ENCODE measurements at regions not wholly inside any gene's neighbourhood (a gene's known extent, or its start where the extent isn't known, plus 50 kb on each side); places are given as distances from the start of the nearest gene placed in this dataset.

DNA sequence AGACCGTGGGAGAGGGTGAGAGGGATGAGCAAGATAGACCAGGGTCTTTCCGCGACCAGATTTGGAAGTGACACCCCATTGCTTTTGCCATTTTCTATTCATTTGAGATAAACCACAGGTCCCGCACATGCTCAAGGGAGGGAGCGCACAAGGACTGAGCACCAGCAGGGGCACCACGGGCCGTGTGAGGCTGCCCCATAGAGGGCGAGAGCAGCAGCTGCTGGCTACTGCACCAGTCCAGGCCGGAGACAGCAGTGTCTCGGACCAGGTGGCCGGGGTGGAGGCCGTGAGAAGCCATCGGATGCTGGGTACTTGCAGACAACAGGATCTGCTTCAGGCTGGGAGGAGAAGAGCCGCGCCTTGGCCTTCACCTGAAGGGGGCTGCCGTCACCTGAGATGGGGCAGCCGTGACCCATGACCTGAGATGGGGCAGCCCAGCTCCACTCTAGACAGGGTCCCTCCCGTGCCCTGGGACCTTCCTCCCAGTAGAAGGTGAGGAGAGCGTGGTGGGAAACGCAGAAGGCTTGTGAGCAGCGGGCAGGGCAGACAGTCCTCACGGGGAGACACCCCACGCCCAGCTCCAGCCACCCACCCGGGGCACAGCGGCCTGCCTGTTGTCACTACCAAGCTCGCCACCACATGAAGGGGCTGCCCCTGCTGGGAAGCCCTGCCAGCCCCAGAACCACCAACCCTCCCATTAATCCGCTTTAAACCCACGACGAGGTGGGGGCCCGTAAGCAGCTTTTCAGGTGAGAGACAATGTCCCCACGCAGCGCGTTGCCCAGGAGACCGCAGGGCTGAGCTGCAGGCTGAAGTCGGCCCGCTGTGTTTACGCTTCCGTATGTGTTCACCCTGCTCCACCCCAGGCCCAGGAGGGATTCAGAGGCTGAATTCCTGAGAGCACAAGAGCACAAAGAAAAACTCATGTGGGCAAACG is 61.7 kb upstream of the FBRSL1 start:
- TF ChIP-seq EP300 (IDR thresholded peaks at IDR 0.05) (no peak), POLR2A (IDR thresholded peaks at IDR 0.05; ENCODE audit: low read depth) (no peak)
- TF ChIP-seq, protein P1, sequence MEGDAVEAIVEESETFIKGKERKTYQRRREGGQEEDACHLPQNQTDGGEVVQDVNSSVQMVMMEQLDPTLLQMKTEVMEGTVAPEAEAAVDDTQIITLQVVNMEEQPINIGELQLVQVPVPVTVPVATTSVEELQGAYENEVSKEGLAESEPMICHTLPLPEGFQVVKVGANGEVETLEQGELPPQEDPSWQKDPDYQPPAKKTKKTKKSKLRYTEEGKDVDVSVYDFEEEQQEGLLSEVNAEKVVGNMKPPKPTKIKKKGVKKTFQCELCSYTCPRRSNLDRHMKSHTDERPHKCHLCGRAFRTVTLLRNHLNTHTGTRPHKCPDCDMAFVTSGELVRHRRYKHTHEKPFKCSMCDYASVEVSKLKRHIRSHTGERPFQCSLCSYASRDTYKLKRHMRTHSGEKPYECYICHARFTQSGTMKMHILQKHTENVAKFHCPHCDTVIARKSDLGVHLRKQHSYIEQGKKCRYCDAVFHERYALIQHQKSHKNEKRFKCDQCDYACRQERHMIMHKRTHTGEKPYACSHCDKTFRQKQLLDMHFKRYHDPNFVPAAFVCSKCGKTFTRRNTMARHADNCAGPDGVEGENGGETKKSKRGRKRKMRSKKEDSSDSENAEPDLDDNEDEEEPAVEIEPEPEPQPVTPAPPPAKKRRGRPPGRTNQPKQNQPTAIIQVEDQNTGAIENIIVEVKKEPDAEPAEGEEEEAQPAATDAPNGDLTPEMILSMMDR (IDR thresholded peaks at IDR 0.05): no peak

Data from esophagus muscularis mucosa (tissue), 4 donors.